BE2C (cell line): ENCODE measurements at regions not wholly inside any gene's neighbourhood (a gene's known extent, or its start where the extent isn't known, plus 50 kb on each side); places are given as distances from the start of the nearest gene placed in this dataset.

Experiments used
- DNase-seq: peaks from one replicate; pipeline ENCODE4 v3.0.0-alpha.2; 2020
- H3K27me3 ChIP-seq: fragments of 250-450 bp; sonication (Bioruptor Pico); 2 replicates; pipeline ENCODE4 v1.5.1; 2020; ENCODE audit warnings: mild to moderate bottlenecking
- H3K36me3 ChIP-seq: fragments of 250-450 bp; sonication (Bioruptor Pico); 2 replicates; pipeline ENCODE4 v1.5.1; 2020; ENCODE audit warnings: mild to moderate bottlenecking
- H3K4me1 ChIP-seq: fragments of 250-450 bp; sonication (Bioruptor Pico); 2 replicates; pipeline ENCODE4 v1.5.1; 2020
- H3K4me3 ChIP-seq: 2 replicates; pipeline ENCODE4 v1.5.1; 2011; ENCODE audit warnings: low read depth, low read length
- H3K9me3 ChIP-seq: fragments of 250-450 bp; sonication (Bioruptor Pico); 2 replicates; pipeline ENCODE4 v1.5.1; 2020
- CTCF ChIP-seq: IDR thresholded peaks from 2 replicates; pipeline ENCODE4 v1.5.1; 2012; ENCODE audit warnings: mild to moderate bottlenecking, low read depth, low read length

- H3K4me3 ChIP-seq: no peak overlapping the region
- DNase-seq: no peak
- peaks cover 5% of the 10 kb centered on the region; the same call in 1 of the 2 replicates for H3K9me3 ChIP-seq
- peaks cover 32% of the 10 kb centered on the region for H3K4me1 ChIP-seq
- H3K36me3 ChIP-seq: no peaks in the 10 kb centered on the region
- H3K27me3 ChIP-seq: no peaks in the 10 kb centered on the region
- no peak for TF ChIP-seq CTCF
Observed at GRCh38 chr17:77877646-77878355, 80.7 kb upstream of the TNRC6C start.

GRCh38 chr17:77879226-77879895 lies 79.1 kb upstream of the TNRC6C start:
- Histone ChIP-seq H3K27me3 (no peaks in the 10 kb centered on the region), H3K4me1 (peaks cover 37% of the 10 kb centered on the region), H3K9me3 (peaks cover 5% of the 10 kb centered on the region; the same call in 1 of the 2 replicates), H3K4me3 (no peak overlapping the region), H3K36me3 (no peaks in the 10 kb centered on the region)
- no peak for TF ChIP-seq CTCF
- no peak for DNase-seq

- no peak for DNase-seq
- H3K4me1 ChIP-seq: peaks cover 42% of the 10 kb centered on the region
- H3K27me3 ChIP-seq: no peaks in the 10 kb centered on the region
- H3K9me3 ChIP-seq: peaks cover 5% of the 10 kb centered on the region; the same call in 1 of the 2 replicates
- no peaks in the 10 kb centered on the region for H3K36me3 ChIP-seq
- TF ChIP-seq CTCF: no peak
- no peak overlapping the region for H3K4me3 ChIP-seq
Observed at GRCh38 chr17:77879896-77880280, 78.6 kb upstream of the TNRC6C start.

GRCh38 chr17:77880711-77881450 lies 77.6 kb upstream of the TNRC6C start:
- H3K27me3 ChIP-seq: no peaks in the 10 kb centered on the region
- H3K9me3 ChIP-seq: no peaks in the 10 kb centered on the region
- DNase-seq: peak; percentile 96
- peak overlapping the region; percentile 23 for H3K4me3 ChIP-seq
- TF ChIP-seq CTCF: no peak
- peaks cover 43% of the 10 kb centered on the region for H3K4me1 ChIP-seq
- H3K36me3 ChIP-seq: no peaks in the 10 kb centered on the region

GRCh38 chr17:77881545-77881944 lies 77.0 kb upstream of the TNRC6C start:
- Histone ChIP-seq H3K9me3 (no peaks in the 10 kb centered on the region), H3K36me3 (no peaks in the 10 kb centered on the region), H3K27me3 (no peaks in the 10 kb centered on the region), H3K4me3 (peak overlapping the region; percentile 23; the same call in 1 of the 2 replicates), H3K4me1 (peaks cover 43% of the 10 kb centered on the region)
- no peak for TF ChIP-seq CTCF
- peak; percentile 96 for DNase-seq

- Histone ChIP-seq H3K4me3 (peak overlapping the region; percentile 10), H3K4me1 (peaks cover 43% of the 10 kb centered on the region), H3K9me3 (no peaks in the 10 kb centered on the region), H3K36me3 (no peaks in the 10 kb centered on the region), H3K27me3 (no peaks in the 10 kb centered on the region)
- TF ChIP-seq CTCF: no peak
- no peak for DNase-seq
Observed at GRCh38 chr17:77882040-77882439, 76.5 kb upstream of the TNRC6C start.
